ENCODE measurements at regions not wholly inside any gene's neighbourhood (a gene's known extent, or its start where the extent isn't known, plus 50 kb on each side); places are given as distances from the start of the nearest gene placed in this dataset.

GRCh38 chr2:128427413-128427755, 108.7 kb upstream of the HS6ST1 start:
- no peak for TF ChIP-seq CTCF (IDR thresholded peaks at IDR 0.05)
- H3K4me3 ChIP-seq (ENCODE audit: low read depth in 1 of 2, low read length in 1 of 2) = no peak overlapping the region
- H3K9me3 ChIP-seq = no peaks in the 10 kb centered on the region

GRCh38 chr2:128428415-128428814, 109.7 kb upstream of the HS6ST1 start:
- TF ChIP-seq CTCF (IDR thresholded peaks at IDR 0.05) = no peak
- Histone ChIP-seq H3K27me3 (no peaks in the 10 kb centered on the region), H3K36me3 (no peaks in the 10 kb centered on the region), H3K4me3 (ENCODE audit: low read depth in 1 of 2, low read length in 1 of 2) (no peak overlapping the region), H3K4me1 (ENCODE audit: control insufficient read depth in 1 of 2, insufficient read depth in 1 of 2, low read depth in 1 of 2, low read length in 1 of 2) (no peaks in the 10 kb centered on the region), H3K27ac (no peak overlapping the region), H3K9me3 (no peaks in the 10 kb centered on the region)

More at GRCh38 chr2:128427413-128427755, 108.7 kb upstream of the HS6ST1 start:
- H3K27ac ChIP-seq = no peak overlapping the region
- H3K4me1 ChIP-seq (ENCODE audit: control insufficient read depth in 1 of 2, insufficient read depth in 1 of 2, low read depth in 1 of 2, low read length in 1 of 2) = no peaks in the 10 kb centered on the region
- no peaks in the 10 kb centered on the region for H3K27me3 ChIP-seq
- H3K36me3 ChIP-seq = no peaks in the 10 kb centered on the region

- H3K36me3 ChIP-seq = no peaks in the 10 kb centered on the region
- TF ChIP-seq CTCF (IDR thresholded peaks at IDR 0.05) = no peak
- H3K27ac ChIP-seq = no peak overlapping the region
- H3K4me3 ChIP-seq (ENCODE audit: low read depth in 1 of 2, low read length in 1 of 2) = no peak overlapping the region
- H3K9me3 ChIP-seq = no peaks in the 10 kb centered on the region
- H3K27me3 ChIP-seq = no peaks in the 10 kb centered on the region
- no peaks in the 10 kb centered on the region for H3K4me1 ChIP-seq (ENCODE audit: control insufficient read depth in 1 of 2, insufficient read depth in 1 of 2, low read depth in 1 of 2, low read length in 1 of 2)
These were observed 113.8 kb upstream of the HS6ST1 start for GRCh38 chr2:128432423-128432822.

GRCh38 chr2:128433911-128434550, 115.4 kb upstream of the HS6ST1 start:
- Histone ChIP-seq H3K27ac (no peak overlapping the region), H3K9me3 (no peaks in the 10 kb centered on the region), H3K4me3 (ENCODE audit: low read depth in 1 of 2, low read length in 1 of 2) (no peak overlapping the region), H3K4me1 (ENCODE audit: control insufficient read depth in 1 of 2, insufficient read depth in 1 of 2, low read depth in 1 of 2, low read length in 1 of 2) (no peaks in the 10 kb centered on the region), H3K27me3 (no peaks in the 10 kb centered on the region), H3K36me3 (no peaks in the 10 kb centered on the region)
- TF ChIP-seq CTCF (IDR thresholded peaks at IDR 0.05) = no peak

GRCh38 chr2:128435576-128436478, 117.2 kb upstream of the HS6ST1 start:
- no peaks in the 10 kb centered on the region for H3K27me3 ChIP-seq
- H3K4me1 ChIP-seq (ENCODE audit: control insufficient read depth in 1 of 2, insufficient read depth in 1 of 2, low read depth in 1 of 2, low read length in 1 of 2) = no peaks in the 10 kb centered on the region

More at GRCh38 chr2:128435576-128436478, 117.2 kb upstream of the HS6ST1 start:
- Histone ChIP-seq H3K9me3 (no peaks in the 10 kb centered on the region), H3K27ac (no peak overlapping the region), H3K4me3 (ENCODE audit: low read depth in 1 of 2, low read length in 1 of 2) (no peak overlapping the region), H3K36me3 (no peaks in the 10 kb centered on the region)
- no peak for TF ChIP-seq CTCF (IDR thresholded peaks at IDR 0.05)
